ENCODE measurements at regions not wholly inside any gene's neighbourhood (a gene's known extent, or its start where the extent isn't known, plus 50 kb on each side); places are given as distances from the start of the nearest gene placed in this dataset.

GRCh38 chr16:80375513-80375912 lies 165.3 kb upstream of the DYNLRB2 start:
- POLR2A ChIA-PET = no interaction called here
- H3K27ac Mint-ChIP-seq = no peak overlapping the region
- CTCF ChIA-PET = no interaction called here

GRCh38 chr16:80372341-80372740 lies 168.5 kb upstream of the DYNLRB2 start:
- Mint-ChIP-seq H3K4me3 (no peak overlapping the region), H3K9me3 (ENCODE audit: insufficient read depth) (no peaks in the 10 kb centered on the region), H3K27me3 (ENCODE audit: low read depth) (no peaks in the 10 kb centered on the region), H3K4me1 (ENCODE audit: low read depth) (no peaks in the 10 kb centered on the region), H3K27ac (no peak overlapping the region), H3K36me3 (ENCODE audit: low read depth) (no peaks in the 10 kb centered on the region)
- ATAC-seq = no peak
- no peak for DNase-seq
- CTCF ChIA-PET = no interaction called here
- POLR2A ChIA-PET = no interaction called here

More at GRCh38 chr16:80375513-80375912, 165.3 kb upstream of the DYNLRB2 start:
- Mint-ChIP-seq H3K4me1 (ENCODE audit: low read depth) (no peaks in the 10 kb centered on the region), H3K4me3 (no peak overlapping the region), H3K9me3 (ENCODE audit: insufficient read depth) (no peaks in the 10 kb centered on the region), H3K27me3 (ENCODE audit: low read depth) (no peaks in the 10 kb centered on the region), H3K36me3 (ENCODE audit: low read depth) (no peaks in the 10 kb centered on the region)
- DNase-seq = no peak
- no peak for ATAC-seq

GRCh38 chr16:80369138-80369958 lies 171.4 kb upstream of the DYNLRB2 start:
- DNase-seq (no peak), ATAC-seq (no peak)
- ChIA-PET CTCF (no interaction called here), POLR2A (no interaction called here)
- no peak overlapping the region for H3K4me3 Mint-ChIP-seq
- H3K27me3 Mint-ChIP-seq (ENCODE audit: low read depth) = no peaks in the 10 kb centered on the region
- no peaks in the 10 kb centered on the region for H3K9me3 Mint-ChIP-seq (ENCODE audit: insufficient read depth)
- no peak overlapping the region for H3K27ac Mint-ChIP-seq
- no peaks in the 10 kb centered on the region for H3K4me1 Mint-ChIP-seq (ENCODE audit: low read depth)
- H3K36me3 Mint-ChIP-seq (ENCODE audit: low read depth) = no peaks in the 10 kb centered on the region

DNA sequence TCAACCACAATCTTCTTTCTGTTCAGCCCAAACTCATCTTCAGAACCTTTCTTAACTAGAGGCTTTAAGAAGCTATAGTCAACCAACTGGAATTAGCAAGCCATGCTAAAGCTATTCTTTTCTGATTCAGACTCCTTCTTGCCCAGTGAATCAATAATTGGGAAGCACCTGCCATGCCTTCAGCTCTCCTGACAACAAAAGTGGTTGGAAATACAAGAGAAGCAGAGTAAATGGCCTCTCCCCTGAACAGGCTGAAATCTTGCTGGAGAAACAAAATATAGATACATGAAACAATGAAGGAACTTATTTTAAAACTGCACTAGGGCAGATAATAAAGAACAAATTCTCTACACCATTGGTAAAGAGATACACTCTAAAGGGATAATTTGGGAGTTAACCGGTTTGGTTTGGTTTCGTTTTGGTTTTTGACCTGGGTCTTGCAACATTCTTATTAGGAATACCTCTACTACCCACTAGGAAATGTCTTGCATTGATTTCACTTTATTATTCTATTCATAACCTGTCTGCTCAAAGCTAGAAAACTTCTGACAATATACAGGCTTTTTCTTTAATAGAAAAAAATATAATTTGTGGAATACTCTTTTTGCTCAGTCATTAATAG lies 173.6 kb upstream of the DYNLRB2 start:
- Mint-ChIP-seq H3K27me3 (ENCODE audit: low read depth) (no peaks in the 10 kb centered on the region), H3K4me1 (ENCODE audit: low read depth) (no peaks in the 10 kb centered on the region), H3K4me3 (no peak overlapping the region), H3K36me3 (ENCODE audit: low read depth) (no peaks in the 10 kb centered on the region), H3K27ac (no peak overlapping the region), H3K9me3 (ENCODE audit: insufficient read depth) (no peaks in the 10 kb centered on the region)
- ChIA-PET CTCF (no interaction called here), POLR2A (no interaction called here)
- DNase-seq (no peak), ATAC-seq (no peak)

DNA sequence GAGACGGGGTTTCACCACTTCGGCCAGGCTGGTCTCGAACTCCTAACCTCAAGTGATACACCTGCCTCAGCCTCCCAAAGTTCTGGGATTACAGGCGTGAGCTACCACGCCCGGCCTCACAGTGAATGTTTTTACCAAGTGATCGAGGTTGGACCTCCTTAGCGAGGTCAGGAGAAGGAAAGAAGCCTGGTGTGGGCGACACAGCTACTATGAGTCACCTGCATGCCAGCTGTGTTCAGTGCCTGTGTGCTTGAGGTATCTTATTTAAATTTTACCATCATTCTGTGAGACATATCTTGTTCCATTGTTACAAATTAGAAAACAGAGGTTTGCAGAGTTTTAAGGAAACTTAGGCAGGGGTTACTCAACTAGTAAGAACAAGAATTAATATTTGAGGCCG lies 174.8 kb upstream of the DYNLRB2 start:
- Mint-ChIP-seq H3K36me3 (ENCODE audit: low read depth) (no peaks in the 10 kb centered on the region), H3K27me3 (ENCODE audit: low read depth) (no peaks in the 10 kb centered on the region), H3K4me1 (ENCODE audit: low read depth) (no peaks in the 10 kb centered on the region), H3K27ac (no peak overlapping the region), H3K4me3 (no peak overlapping the region), H3K9me3 (ENCODE audit: insufficient read depth) (no peaks in the 10 kb centered on the region)
- POLR2A ChIA-PET = no interaction called here
- CTCF ChIA-PET = interaction anchor here (0.6 kb wide), 1 partner anchor 538 kb away, joined by 3 read pairs; no protein-coding TSS in a partner anchor
- DNase-seq (no peak), ATAC-seq (no peak)

DNA sequence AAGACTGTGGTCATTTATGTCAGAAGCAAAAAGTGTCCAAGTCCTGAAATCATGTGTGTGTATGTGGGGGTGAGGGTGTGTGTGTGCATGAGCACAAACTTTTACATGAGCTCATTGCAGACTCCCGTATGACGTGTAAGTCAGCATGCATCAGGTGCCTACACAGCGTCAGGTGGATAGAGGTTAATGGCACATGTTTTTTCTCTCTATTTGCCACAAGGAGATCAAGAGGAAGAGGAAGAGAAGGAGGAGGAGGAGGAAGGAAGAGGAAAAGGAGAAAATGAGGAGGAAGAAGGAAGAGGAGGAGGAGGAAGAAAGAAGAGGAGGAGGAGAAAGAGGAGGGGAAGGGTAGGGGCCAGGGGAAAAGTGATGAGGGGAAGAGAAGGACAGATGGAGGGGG lies 178.0 kb upstream of the DYNLRB2 start:
- ATAC-seq (no peak), DNase-seq (no peak)
- ChIA-PET POLR2A (interaction anchor here (0.6 kb wide), 1 partner anchor 32 kb away, joined by 3 read pairs; no protein-coding TSS in a partner anchor), CTCF (no interaction called here)
- Mint-ChIP-seq H3K4me3 (no peak overlapping the region), H3K27me3 (ENCODE audit: low read depth) (no peaks in the 10 kb centered on the region), H3K4me1 (ENCODE audit: low read depth) (no peaks in the 10 kb centered on the region), H3K27ac (no peak overlapping the region), H3K36me3 (ENCODE audit: low read depth) (no peaks in the 10 kb centered on the region), H3K9me3 (ENCODE audit: insufficient read depth) (no peaks in the 10 kb centered on the region)

GRCh38 chr16:80356365-80356764 lies 184.4 kb upstream of the DYNLRB2 start:
- no peaks in the 10 kb centered on the region for H3K9me3 Mint-ChIP-seq (ENCODE audit: insufficient read depth)
- no peaks in the 10 kb centered on the region for H3K27me3 Mint-ChIP-seq (ENCODE audit: low read depth)
- ChIA-PET CTCF (no interaction called here), POLR2A (no interaction called here)
- no peak overlapping the region for H3K27ac Mint-ChIP-seq
- H3K36me3 Mint-ChIP-seq (ENCODE audit: low read depth) = no peaks in the 10 kb centered on the region
- no peaks in the 10 kb centered on the region for H3K4me1 Mint-ChIP-seq (ENCODE audit: low read depth)
- DNase-seq = no peak
- no peak overlapping the region for H3K4me3 Mint-ChIP-seq
- ATAC-seq = no peak

GRCh38 chr16:80355335-80355734 lies 185.5 kb upstream of the DYNLRB2 start:
- Mint-ChIP-seq H3K27ac (no peak overlapping the region), H3K4me1 (ENCODE audit: low read depth) (no peaks in the 10 kb centered on the region), H3K4me3 (no peak overlapping the region), H3K36me3 (ENCODE audit: low read depth) (no peaks in the 10 kb centered on the region), H3K9me3 (ENCODE audit: insufficient read depth) (no peaks in the 10 kb centered on the region), H3K27me3 (ENCODE audit: low read depth) (no peaks in the 10 kb centered on the region)
- ChIA-PET CTCF (no interaction called here), POLR2A (no interaction called here)
- no peak for DNase-seq
- ATAC-seq = no peak

DNA sequence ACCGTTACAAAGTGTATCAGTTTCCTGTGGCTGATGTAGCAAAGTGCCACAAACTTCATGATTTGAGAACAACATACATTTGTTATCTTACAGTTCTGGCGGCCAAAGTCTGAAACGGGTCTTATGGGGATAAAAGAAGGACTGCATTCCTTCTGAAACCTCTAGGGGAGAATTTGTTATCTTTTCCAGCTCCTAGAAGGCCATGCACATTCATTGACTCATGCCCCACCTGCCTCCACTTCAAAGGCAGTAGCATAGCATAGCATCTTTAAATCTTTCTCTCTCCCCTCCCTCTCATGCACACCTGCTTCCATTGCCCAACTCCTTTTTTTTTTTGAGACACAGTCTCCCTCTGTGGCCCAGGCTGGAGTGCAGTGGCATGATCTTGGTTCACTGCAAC lies 190.7 kb upstream of the DYNLRB2 start:
- DNase-seq = no peak
- Mint-ChIP-seq H3K27ac (no peak overlapping the region), H3K36me3 (ENCODE audit: low read depth) (no peaks in the 10 kb centered on the region), H3K4me3 (no peak overlapping the region), H3K4me1 (ENCODE audit: low read depth) (no peaks in the 10 kb centered on the region), H3K9me3 (ENCODE audit: insufficient read depth) (no peaks in the 10 kb centered on the region), H3K27me3 (ENCODE audit: low read depth) (no peaks in the 10 kb centered on the region)
- CTCF ChIA-PET = no interaction called here
- POLR2A ChIA-PET = no interaction called here
- no peak for ATAC-seq

GRCh38 chr16:80347900-80348299 lies 192.9 kb upstream of the DYNLRB2 start:
- no peaks in the 10 kb centered on the region for H3K9me3 Mint-ChIP-seq (ENCODE audit: insufficient read depth)
- DNase-seq = no peak
- H3K36me3 Mint-ChIP-seq (ENCODE audit: low read depth) = no peaks in the 10 kb centered on the region
- ChIA-PET CTCF (no interaction called here), POLR2A (no interaction called here)
- H3K27ac Mint-ChIP-seq = no peak overlapping the region
- H3K27me3 Mint-ChIP-seq (ENCODE audit: low read depth) = no peaks in the 10 kb centered on the region
- no peaks in the 10 kb centered on the region for H3K4me1 Mint-ChIP-seq (ENCODE audit: low read depth)
- no peak overlapping the region for H3K4me3 Mint-ChIP-seq
- no peak for ATAC-seq

GRCh38 chr16:80347002-80347401 lies 193.8 kb upstream of the DYNLRB2 start:
- POLR2A ChIA-PET = no interaction called here
- Mint-ChIP-seq H3K27ac (no peak overlapping the region), H3K4me1 (ENCODE audit: low read depth) (no peaks in the 10 kb centered on the region), H3K4me3 (no peak overlapping the region), H3K9me3 (ENCODE audit: insufficient read depth) (no peaks in the 10 kb centered on the region), H3K27me3 (ENCODE audit: low read depth) (no peaks in the 10 kb centered on the region), H3K36me3 (ENCODE audit: low read depth) (no peaks in the 10 kb centered on the region)
- DNase-seq (no peak), ATAC-seq (no peak)
- CTCF ChIA-PET = no interaction called here

GRCh38 chr16:80346111-80346632 lies 194.6 kb upstream of the DYNLRB2 start:
- ATAC-seq = no peak
- ChIA-PET CTCF (no interaction called here), POLR2A (no interaction called here)
- H3K9me3 Mint-ChIP-seq (ENCODE audit: insufficient read depth) = no peaks in the 10 kb centered on the region
- no peak overlapping the region for H3K4me3 Mint-ChIP-seq
- no peaks in the 10 kb centered on the region for H3K36me3 Mint-ChIP-seq (ENCODE audit: low read depth)
- H3K4me1 Mint-ChIP-seq (ENCODE audit: low read depth) = no peaks in the 10 kb centered on the region
- no peak for DNase-seq
- H3K27me3 Mint-ChIP-seq (ENCODE audit: low read depth) = no peaks in the 10 kb centered on the region
- H3K27ac Mint-ChIP-seq = no peak overlapping the region
